NCI-H2171 (cell line): ENCODE measurements at regions not wholly inside any gene's neighbourhood (a gene's known extent, or its start where the extent isn't known, plus 50 kb on each side); places are given as distances from the start of the nearest gene placed in this dataset.
"Not testable (repeated sequence)": the region's sequence is repeated elsewhere in the genome, so short reads cannot be mapped to it uniquely, and the experiment has no call there.

Experiments
- DNase-seq: peaks from one replicate; lab custom pipeline; 2025; lab: John Stamatoyannopoulos, UW

GRCh38 chr2:215537611-215538010, 101.7 kb upstream of the FN1 start:
- DNase-seq: no peak

GRCh38 chr2:215536510-215536909, 100.6 kb upstream of the FN1 start:
- no peak for DNase-seq

GRCh38 chr2:215535741-215536140, 99.9 kb upstream of the FN1 start:
- DNase-seq: no peak

- DNase-seq: no peak
These were observed 99.3 kb upstream of the FN1 start for GRCh38 chr2:215535125-215535668.

- DNase-seq: not testable (repeated sequence)
These were observed 97.8 kb upstream of the FN1 start for GRCh38 chr2:215533716-215534115.

- DNase-seq: no peak
These were observed 97.0 kb upstream of the FN1 start for GRCh38 chr2:215532844-215533243.

GRCh38 chr2:215531284-215531683, 95.4 kb upstream of the FN1 start:
- DNase-seq: no peak

GRCh38 chr2:215530191-215530968, 94.5 kb upstream of the FN1 start:
- no peak for DNase-seq

- no peak for DNase-seq
These were observed 93.4 kb upstream of the FN1 start for GRCh38 chr2:215529271-215529670.

GRCh38 chr2:215528555-215528954, 92.7 kb upstream of the FN1 start:
- no peak for DNase-seq

- DNase-seq: no peak
These were observed 91.9 kb upstream of the FN1 start for GRCh38 chr2:215527736-215528135.

GRCh38 chr2:215526341-215526740, 90.5 kb upstream of the FN1 start:
- DNase-seq: no peak

- no peak for DNase-seq
These were observed 86.4 kb upstream of the FN1 start for GRCh38 chr2:215522237-215522636.

- DNase-seq: no peak
These were observed 85.2 kb upstream of the FN1 start for GRCh38 chr2:215521031-215521430.

- no peak for DNase-seq
These were observed 81.5 kb upstream of the FN1 start for GRCh38 chr2:215517391-215517790.

GRCh38 chr2:215514516-215514915, 78.6 kb upstream of the FN1 start:
- no peak for DNase-seq

GRCh38 chr2:215511454-215512346, 75.8 kb upstream of the FN1 start:
- DNase-seq: no peak

- DNase-seq: no peak
These were observed 72.0 kb upstream of the FN1 start for GRCh38 chr2:215507836-215508235.

GRCh38 chr2:215507136-215507535, 71.3 kb upstream of the FN1 start:
- no peak for DNase-seq

GRCh38 chr2:215506604-215506990, 70.7 kb upstream of the FN1 start:
- no peak for DNase-seq

GRCh38 chr2:215505044-215505786, 69.3 kb upstream of the FN1 start:
- no peak for DNase-seq

- DNase-seq: no peak
These were observed 68.7 kb upstream of the FN1 start for GRCh38 chr2:215504547-215504946.
